Esophagus squamous epithelium (tissue), 5 donors: ENCODE measurements at regions not wholly inside any gene's neighbourhood (a gene's known extent, or its start where the extent isn't known, plus 50 kb on each side); places are given as distances from the start of the nearest gene placed in this dataset.

Experiments used
- DNase-seq: peaks from one replicate; lab custom pipeline; 2025; lab: John Stamatoyannopoulos, UW
- H3K27ac ChIP-seq, 4 donors: fragments of 200-600 bp; sonication (generic); one replicate each; pipeline ENCODE4 v1.5.1; 2016 to 2019; ENCODE audit warnings: mild to moderate bottlenecking in 1 of 4
- H3K27me3 ChIP-seq, 4 donors: fragments of 200-600 bp; sonication (generic); 1 replicate in 3 of 4; 2 replicates in 1 of 4; pipeline versions ENCODE4 v1.5.1 to v1.6.0; 2017 to 2021; ENCODE audit warnings: antibody characterized with exemption in 1 of 4
- H3K36me3 ChIP-seq, 3 donors: fragments of 200-600 bp; sonication (generic); one replicate each; pipeline ENCODE4 v1.5.1; 2016 to 2019
- H3K4me1 ChIP-seq, 3 donors: fragments of 200-600 bp; sonication (generic); one replicate each; pipeline ENCODE4 v1.5.1; 2017 to 2019
- H3K4me3 ChIP-seq, 4 donors: fragments of 200-600 bp; sonication (generic); 1 replicate in 3 of 4; 2 replicates in 1 of 4; pipeline ENCODE4 v1.5.1; 2016 to 2019; ENCODE audit warnings: mild to moderate bottlenecking in 2 of 4, moderate library complexity in 1 of 4
- H3K9me3 ChIP-seq, 3 donors: fragments of 200-600 bp; sonication (generic); one replicate each; pipeline ENCODE4 v1.5.1; 2016 to 2019
- CTCF ChIP-seq, 6 experiments: fragments of 450-650 bp in 4 of 6; fragments of 200-600 bp in 2 of 6; sonication (generic) in 2 of 6; IDR thresholded peaks; one replicate each; pipeline ENCODE4 v1.5.1; 2016 to 2019; ENCODE audit warnings: antibody characterized with exemption in 6 of 6, mild to moderate bottlenecking in 4 of 6, moderate library complexity in 4 of 6
- POLR2A ChIP-seq, 4 donors: fragments of 450-650 bp; IDR thresholded peaks; one replicate each; pipeline ENCODE4 v1.6.1; 2017; ENCODE audit warnings: antibody characterized with exemption in 4 of 4, mild to moderate bottlenecking in 4 of 4, moderate library complexity in 3 of 4
- WGBS, 2 donors: methylation state at CpG; one replicate each; pipeline ENCODE4 v1.1.5; 2018; 5-methylcytosine and 5-hydroxymethylcytosine counted together
- intact Hi-C: fragments of 100-400 bp; cut with DNase I; formaldehyde crosslinking; loops from one replicate; pipeline ENCODE4 v1.15.0; 2022
- donor health status: DM: yes; HTN: yes; CAD: no.

- TF ChIP-seq CTCF (IDR thresholded peaks at IDR 0.05) (no peak), POLR2A (IDR thresholded peaks at IDR 0.05) (no peak)
- 60 to 100% methylated on average over 1 of the region's 1 CpG for WGBS, 2 donors
- Histone ChIP-seq H3K9me3 (no peaks in the 10 kb centered on the region), H3K4me3 (no peak overlapping the region), H3K27ac (no peak overlapping the region), H3K27me3 (no peaks in the 10 kb centered on the region), H3K36me3 (no peaks in the 10 kb centered on the region), H3K4me1 (peaks cover 0 to 2% (median 0%) of the 10 kb centered on the region in 3 donors)
- DNase-seq = no peak
- intact Hi-C loops = no loop called here
Measured at GRCh38 chr4:110860901-110861300, 238.0 kb upstream of the PITX2 start.

- Histone ChIP-seq H3K27ac (no peak overlapping the region), H3K36me3 (no peaks in the 10 kb centered on the region), H3K4me3 (no peak overlapping the region), H3K9me3 (no peaks in the 10 kb centered on the region), H3K4me1 (peaks cover 0 to 24% (median 7%) of the 10 kb centered on the region in 3 donors), H3K27me3 (no peaks in the 10 kb centered on the region)
- no peak for DNase-seq
- no peak for TF ChIP-seq POLR2A (IDR thresholded peaks at IDR 0.05)
- intact Hi-C loops = no loop called here
- 13 to 38% methylated on average over 1 of the region's 1 CpG for WGBS, 2 donors
Measured at GRCh38 chr4:110865611-110866259, 242.9 kb upstream of the PITX2 start.

- H3K4me3 ChIP-seq = no peak overlapping the region
- no peaks in the 10 kb centered on the region for H3K9me3 ChIP-seq
- no peak overlapping the region for H3K27ac ChIP-seq
- intact Hi-C loops = no loop called here
- WGBS, 2 donors = 52 to 54% methylated on average over 3 of the region's 3 CpGs
- no peak for DNase-seq
- H3K27me3 ChIP-seq = no peaks in the 10 kb centered on the region
- peaks cover 0 to 24% (median 7%) of the 10 kb centered on the region in 3 donors for H3K4me1 ChIP-seq
- no peaks in the 10 kb centered on the region for H3K36me3 ChIP-seq
- TF ChIP-seq CTCF (IDR thresholded peaks at IDR 0.05) (no peak), POLR2A (IDR thresholded peaks at IDR 0.05) (no peak)
Measured at GRCh38 chr4:110867251-110867960, 244.5 kb upstream of the PITX2 start.

- Histone ChIP-seq H3K4me1 (peaks cover 0 to 24% (median 7%) of the 10 kb centered on the region in 3 donors), H3K9me3 (no peaks in the 10 kb centered on the region), H3K4me3 (no peak overlapping the region), H3K36me3 (no peaks in the 10 kb centered on the region), H3K27me3 (no peaks in the 10 kb centered on the region), H3K27ac (no peak overlapping the region)
- WGBS, 2 donors = 71 to 77% methylated on average over 2 of the region's 2 CpGs
- TF ChIP-seq CTCF (IDR thresholded peaks at IDR 0.05) (no peak), POLR2A (IDR thresholded peaks at IDR 0.05) (no peak)
- intact Hi-C loops = no loop called here
- DNase-seq = no peak
Measured at GRCh38 chr4:110867981-110868720, 245.3 kb upstream of the PITX2 start.

- no peaks in the 10 kb centered on the region for H3K9me3 ChIP-seq
- no peak for DNase-seq
- H3K27ac ChIP-seq = no peak overlapping the region
- intact Hi-C loops = no loop called here
- H3K4me1 ChIP-seq = peaks cover 0 to 24% (median 7%) of the 10 kb centered on the region in 3 donors
- no peaks in the 10 kb centered on the region for H3K27me3 ChIP-seq
- TF ChIP-seq POLR2A (IDR thresholded peaks at IDR 0.05) = no peak
- no peak for TF ChIP-seq CTCF (IDR thresholded peaks at IDR 0.05)
- H3K36me3 ChIP-seq = no peaks in the 10 kb centered on the region
- no peak overlapping the region for H3K4me3 ChIP-seq
- 12 to 38% methylated on average over 2 of the region's 2 CpGs for WGBS, 2 donors
Measured at GRCh38 chr4:110869114-110869513, 246.2 kb upstream of the PITX2 start.
